ENCODE measurements at regions not wholly inside any gene's neighbourhood (a gene's known extent, or its start where the extent isn't known, plus 50 kb on each side); places are given as distances from the start of the nearest gene placed in this dataset.
A peak's percentile ranks its signal among the peaks of the same experiment; 100 is the strongest.

GRCh38 chr1:228849011-228849541 lies 113.8 kb downstream of the RHOU start:
- H3K9ac ChIP-seq (ENCODE audit: low read depth, low read length) = no peak overlapping the region
- H3K27ac ChIP-seq (ENCODE audit: low read depth, low read length) = peak overlapping the region; percentile 48
- peaks cover 25% of the 10 kb centered on the region for H3K4me1 ChIP-seq (ENCODE audit: control insufficient read depth, insufficient read depth, low read length)
- no peak overlapping the region for H3K4me3 ChIP-seq (ENCODE audit: low read depth, low read length)
- no peaks in the 10 kb centered on the region; the same call in 1 of the 2 replicates for H3K9me3 ChIP-seq (ENCODE audit: control insufficient read depth, insufficient read depth, low read length)
- no peaks in the 10 kb centered on the region for H3K36me3 ChIP-seq (ENCODE audit: control insufficient read depth, insufficient read depth, low read length)
- H3K27me3 ChIP-seq (ENCODE audit: control insufficient read depth, insufficient read depth, low read length) = no peaks in the 10 kb centered on the region

- no peaks in the 10 kb centered on the region; the same call in 1 of the 2 replicates for H3K9me3 ChIP-seq (ENCODE audit: control insufficient read depth, insufficient read depth, low read length)
- no peak overlapping the region for H3K9ac ChIP-seq (ENCODE audit: low read depth, low read length)
- no peaks in the 10 kb centered on the region for H3K36me3 ChIP-seq (ENCODE audit: control insufficient read depth, insufficient read depth, low read length)
- H3K4me1 ChIP-seq (ENCODE audit: control insufficient read depth, insufficient read depth, low read length) = peaks cover 29% of the 10 kb centered on the region
- no peak overlapping the region for H3K4me3 ChIP-seq (ENCODE audit: low read depth, low read length)
- no peaks in the 10 kb centered on the region for H3K27me3 ChIP-seq (ENCODE audit: control insufficient read depth, insufficient read depth, low read length)
- H3K27ac ChIP-seq (ENCODE audit: low read depth, low read length) = no peak overlapping the region
Observed at GRCh38 chr1:228850141-228851100, 115.1 kb downstream of the RHOU start.

- Histone ChIP-seq H3K9ac (ENCODE audit: low read depth, low read length) (no peak overlapping the region), H3K9me3 (ENCODE audit: control insufficient read depth, insufficient read depth, low read length) (no peaks in the 10 kb centered on the region; the same call in 1 of the 2 replicates), H3K4me3 (ENCODE audit: low read depth, low read length) (no peak overlapping the region), H3K27ac (ENCODE audit: low read depth, low read length) (no peak overlapping the region), H3K4me1 (ENCODE audit: control insufficient read depth, insufficient read depth, low read length) (peaks cover 29% of the 10 kb centered on the region), H3K36me3 (ENCODE audit: control insufficient read depth, insufficient read depth, low read length) (no peaks in the 10 kb centered on the region), H3K27me3 (ENCODE audit: control insufficient read depth, insufficient read depth, low read length) (no peaks in the 10 kb centered on the region)
Observed at GRCh38 chr1:228851193-228851592, 115.9 kb downstream of the RHOU start.

GRCh38 chr1:228851618-228852017 lies 116.3 kb downstream of the RHOU start:
- no peak overlapping the region for H3K4me3 ChIP-seq (ENCODE audit: low read depth, low read length)
- H3K4me1 ChIP-seq (ENCODE audit: control insufficient read depth, insufficient read depth, low read length) = peaks cover 29% of the 10 kb centered on the region
- no peak overlapping the region for H3K27ac ChIP-seq (ENCODE audit: low read depth, low read length)
- no peaks in the 10 kb centered on the region for H3K27me3 ChIP-seq (ENCODE audit: control insufficient read depth, insufficient read depth, low read length)
- H3K9ac ChIP-seq (ENCODE audit: low read depth, low read length) = no peak overlapping the region
- no peaks in the 10 kb centered on the region for H3K36me3 ChIP-seq (ENCODE audit: control insufficient read depth, insufficient read depth, low read length)
- no peaks in the 10 kb centered on the region; the same call in 1 of the 2 replicates for H3K9me3 ChIP-seq (ENCODE audit: control insufficient read depth, insufficient read depth, low read length)

- H3K9me3 ChIP-seq (ENCODE audit: control insufficient read depth, insufficient read depth, low read length) = no peaks in the 10 kb centered on the region; the same call in 1 of the 2 replicates
Observed at GRCh38 chr1:228852024-228852423, 116.7 kb downstream of the RHOU start.

GRCh38 chr1:228852511-228853088 lies 117.3 kb downstream of the RHOU start:
- Histone ChIP-seq H3K9me3 (ENCODE audit: control insufficient read depth, insufficient read depth, low read length) (no peaks in the 10 kb centered on the region; the same call in 1 of the 2 replicates), H3K4me3 (ENCODE audit: low read depth, low read length) (no peak overlapping the region), H3K27me3 (ENCODE audit: control insufficient read depth, insufficient read depth, low read length) (no peaks in the 10 kb centered on the region), H3K4me1 (ENCODE audit: control insufficient read depth, insufficient read depth, low read length) (peaks cover 29% of the 10 kb centered on the region), H3K36me3 (ENCODE audit: control insufficient read depth, insufficient read depth, low read length) (no peaks in the 10 kb centered on the region), H3K9ac (ENCODE audit: low read depth, low read length) (no peak overlapping the region), H3K27ac (ENCODE audit: low read depth, low read length) (no peak overlapping the region)

More at GRCh38 chr1:228852024-228852423, 116.7 kb downstream of the RHOU start:
- H3K27me3 ChIP-seq (ENCODE audit: control insufficient read depth, insufficient read depth, low read length) = no peaks in the 10 kb centered on the region
- H3K4me3 ChIP-seq (ENCODE audit: low read depth, low read length) = no peak overlapping the region
- peaks cover 29% of the 10 kb centered on the region for H3K4me1 ChIP-seq (ENCODE audit: control insufficient read depth, insufficient read depth, low read length)
- H3K27ac ChIP-seq (ENCODE audit: low read depth, low read length) = no peak overlapping the region
- no peak overlapping the region for H3K9ac ChIP-seq (ENCODE audit: low read depth, low read length)
- no peaks in the 10 kb centered on the region for H3K36me3 ChIP-seq (ENCODE audit: control insufficient read depth, insufficient read depth, low read length)

- H3K4me3 ChIP-seq (ENCODE audit: low read depth, low read length) = no peak overlapping the region
- H3K9ac ChIP-seq (ENCODE audit: low read depth, low read length) = no peak overlapping the region
- peaks cover 29% of the 10 kb centered on the region for H3K4me1 ChIP-seq (ENCODE audit: control insufficient read depth, insufficient read depth, low read length)
- no peaks in the 10 kb centered on the region for H3K27me3 ChIP-seq (ENCODE audit: control insufficient read depth, insufficient read depth, low read length)
- H3K36me3 ChIP-seq (ENCODE audit: control insufficient read depth, insufficient read depth, low read length) = no peaks in the 10 kb centered on the region
- no peaks in the 10 kb centered on the region; the same call in 1 of the 2 replicates for H3K9me3 ChIP-seq (ENCODE audit: control insufficient read depth, insufficient read depth, low read length)
- H3K27ac ChIP-seq (ENCODE audit: low read depth, low read length) = peak overlapping the region; percentile 62
Observed at GRCh38 chr1:228853191-228853590, 117.9 kb downstream of the RHOU start.

GRCh38 chr1:228853637-228854036 lies 118.4 kb downstream of the RHOU start:
- H3K9ac ChIP-seq (ENCODE audit: low read depth, low read length) = no peak overlapping the region
- no peaks in the 10 kb centered on the region; the same call in 1 of the 2 replicates for H3K9me3 ChIP-seq (ENCODE audit: control insufficient read depth, insufficient read depth, low read length)
- no peak overlapping the region for H3K4me3 ChIP-seq (ENCODE audit: low read depth, low read length)
- H3K27ac ChIP-seq (ENCODE audit: low read depth, low read length) = peak overlapping the region; percentile 62
- no peaks in the 10 kb centered on the region for H3K36me3 ChIP-seq (ENCODE audit: control insufficient read depth, insufficient read depth, low read length)
- H3K4me1 ChIP-seq (ENCODE audit: control insufficient read depth, insufficient read depth, low read length) = peaks cover 27% of the 10 kb centered on the region
- no peaks in the 10 kb centered on the region for H3K27me3 ChIP-seq (ENCODE audit: control insufficient read depth, insufficient read depth, low read length)

- Histone ChIP-seq H3K27me3 (ENCODE audit: control insufficient read depth, insufficient read depth, low read length) (no peaks in the 10 kb centered on the region), H3K27ac (ENCODE audit: low read depth, low read length) (no peak overlapping the region), H3K9me3 (ENCODE audit: control insufficient read depth, insufficient read depth, low read length) (no peaks in the 10 kb centered on the region; the same call in 1 of the 2 replicates), H3K4me3 (ENCODE audit: low read depth, low read length) (no peak overlapping the region), H3K36me3 (ENCODE audit: control insufficient read depth, insufficient read depth, low read length) (no peaks in the 10 kb centered on the region), H3K9ac (ENCODE audit: low read depth, low read length) (no peak overlapping the region), H3K4me1 (ENCODE audit: control insufficient read depth, insufficient read depth, low read length) (peaks cover 27% of the 10 kb centered on the region)
Observed at GRCh38 chr1:228854907-228855306, 119.6 kb downstream of the RHOU start.

- H3K4me3 ChIP-seq (ENCODE audit: low read depth, low read length) = no peak overlapping the region
- no peaks in the 10 kb centered on the region for H3K36me3 ChIP-seq (ENCODE audit: control insufficient read depth, insufficient read depth, low read length)
- H3K9ac ChIP-seq (ENCODE audit: low read depth, low read length) = no peak overlapping the region
- H3K4me1 ChIP-seq (ENCODE audit: control insufficient read depth, insufficient read depth, low read length) = peaks cover 23% of the 10 kb centered on the region
- no peak overlapping the region for H3K27ac ChIP-seq (ENCODE audit: low read depth, low read length)
- H3K27me3 ChIP-seq (ENCODE audit: control insufficient read depth, insufficient read depth, low read length) = no peaks in the 10 kb centered on the region
- no peaks in the 10 kb centered on the region for H3K9me3 ChIP-seq (ENCODE audit: control insufficient read depth, insufficient read depth, low read length)
Observed at GRCh38 chr1:228857611-228858010, 122.3 kb downstream of the RHOU start.
